ENCODE measurements at regions not wholly inside any gene's neighbourhood (a gene's known extent, or its start where the extent isn't known, plus 50 kb on each side); places are given as distances from the start of the nearest gene placed in this dataset.

GRCh38 chr1:194600716-194601115 is 1414.3 kb upstream of the B3GALT2 start:
- no peak for TF ChIP-seq CTCF (conservative IDR thresholded peaks at IDR 0.05; ENCODE audit: low read length)
- TF ChIP-seq EZH2phosphoT487 (IDR thresholded peaks at IDR 0.05; ENCODE audit: borderline replicate concordance, low read depth, low read length) = no peak
